Stimulated activated CD4-positive, alpha-beta T cell treated with anti-CD3 and anti-CD28 coated beads, Interleukin-15, amount 100 ng/mL, for 48 hours (primary cell): ENCODE measurements at regions not wholly inside any gene's neighbourhood (a gene's known extent, or its start where the extent isn't known, plus 50 kb on each side); places are given as distances from the start of the nearest gene placed in this dataset.

Experiments
- DNase-seq, 2 donors: peaks; one replicate each; pipeline ENCODE4 v3.0.0-alpha.2; 2020; ENCODE audit warnings: low read depth in 2 of 2

- DNase-seq: no peak
These were observed 157.1 kb upstream of the SESN3 start for GRCh38 chr11:95388086-95388485.

DNA sequence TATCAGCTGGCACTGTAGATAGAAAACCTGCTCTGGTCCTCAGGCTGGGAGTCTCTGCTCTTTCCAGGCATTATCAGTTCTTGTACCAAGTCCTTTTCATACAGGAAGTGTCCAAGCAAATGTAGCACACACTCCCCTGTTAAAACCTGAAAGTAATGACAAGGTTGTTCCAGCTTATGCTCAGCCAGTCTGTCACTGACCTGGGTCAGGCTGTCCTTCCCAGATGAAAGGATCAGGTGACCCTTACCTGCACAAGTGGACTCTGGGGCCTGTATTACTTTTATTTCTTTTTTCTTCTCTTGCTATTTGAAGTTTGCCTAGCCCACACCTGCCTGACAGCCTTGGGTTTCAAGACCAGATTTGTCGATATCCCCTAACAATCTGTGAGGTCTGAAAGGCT lies 156.3 kb upstream of the SESN3 start:
- no peak for DNase-seq

- no peak for DNase-seq
These were observed 154.6 kb upstream of the SESN3 start for GRCh38 chr11:95385577-95385976.

- no peak for DNase-seq
These were observed 148.5 kb upstream of the SESN3 start for GRCh38 chr11:95379479-95379878.

DNA sequence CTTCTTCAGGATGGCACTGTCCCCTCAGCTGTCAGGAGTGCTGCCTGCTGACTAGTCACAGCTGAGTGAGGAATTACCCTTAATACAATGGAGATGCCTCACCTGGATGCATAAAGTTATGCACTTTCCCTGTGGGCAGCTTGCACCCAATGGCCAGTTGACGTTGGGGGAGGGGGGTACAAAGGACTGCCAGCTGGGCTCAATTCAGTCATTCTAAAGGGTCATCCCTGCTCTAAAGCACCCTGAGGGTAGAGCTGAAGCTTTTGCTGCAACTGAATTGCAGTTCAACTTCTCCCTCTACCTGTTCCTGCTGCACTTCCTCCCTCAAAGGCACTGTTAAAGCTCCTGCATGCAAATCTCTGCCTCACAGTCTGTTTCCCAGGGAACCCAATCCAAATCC lies 147.8 kb upstream of the SESN3 start:
- DNase-seq: no peak

GRCh38 chr11:95378111-95378510 lies 147.1 kb upstream of the SESN3 start:
- no peak for DNase-seq

DNA sequence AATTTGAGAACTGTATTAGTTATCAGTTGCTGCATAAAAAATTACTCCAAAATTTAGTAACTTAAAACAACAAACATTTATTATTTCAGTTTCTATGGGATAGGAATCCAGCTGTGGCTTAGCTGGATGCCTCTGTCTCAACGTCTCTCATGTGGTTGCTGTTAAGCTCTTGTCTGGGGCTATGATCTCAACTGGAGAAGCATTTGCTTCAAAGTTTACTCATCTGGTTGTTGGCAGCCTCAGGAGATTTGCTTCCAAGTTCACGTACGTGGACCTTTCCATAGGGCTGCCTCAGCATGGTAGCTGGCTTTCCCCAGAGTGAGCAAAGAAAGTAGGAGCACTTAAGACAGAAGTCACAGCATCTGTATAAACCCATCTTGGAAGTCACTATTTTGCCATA lies 144.9 kb upstream of the SESN3 start:
- DNase-seq: no peak

GRCh38 chr11:95375451-95375850 lies 144.4 kb upstream of the SESN3 start:
- DNase-seq: no peak

DNA sequence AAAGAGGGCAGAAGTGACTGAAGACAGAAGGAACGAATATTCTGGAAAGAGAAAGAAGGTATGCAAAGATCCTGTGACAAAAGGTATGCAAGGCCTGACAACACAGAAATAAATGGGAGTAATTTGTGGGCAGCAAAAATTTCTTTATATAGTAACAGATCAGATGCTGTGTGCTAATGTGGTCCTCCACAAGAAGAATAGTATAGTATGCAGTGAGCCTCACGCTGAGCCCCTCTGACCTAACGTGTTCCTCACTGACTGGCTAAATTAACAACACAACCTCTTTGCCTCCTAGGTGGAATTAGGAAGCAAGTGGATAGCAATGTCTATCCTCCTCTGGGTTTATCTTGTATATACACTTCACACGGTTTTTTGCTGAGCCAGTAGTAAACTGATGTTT lies 143.1 kb upstream of the SESN3 start:
- no peak for DNase-seq

- no peak for DNase-seq
These were observed 142.2 kb upstream of the SESN3 start for GRCh38 chr11:95373241-95373640.

DNA sequence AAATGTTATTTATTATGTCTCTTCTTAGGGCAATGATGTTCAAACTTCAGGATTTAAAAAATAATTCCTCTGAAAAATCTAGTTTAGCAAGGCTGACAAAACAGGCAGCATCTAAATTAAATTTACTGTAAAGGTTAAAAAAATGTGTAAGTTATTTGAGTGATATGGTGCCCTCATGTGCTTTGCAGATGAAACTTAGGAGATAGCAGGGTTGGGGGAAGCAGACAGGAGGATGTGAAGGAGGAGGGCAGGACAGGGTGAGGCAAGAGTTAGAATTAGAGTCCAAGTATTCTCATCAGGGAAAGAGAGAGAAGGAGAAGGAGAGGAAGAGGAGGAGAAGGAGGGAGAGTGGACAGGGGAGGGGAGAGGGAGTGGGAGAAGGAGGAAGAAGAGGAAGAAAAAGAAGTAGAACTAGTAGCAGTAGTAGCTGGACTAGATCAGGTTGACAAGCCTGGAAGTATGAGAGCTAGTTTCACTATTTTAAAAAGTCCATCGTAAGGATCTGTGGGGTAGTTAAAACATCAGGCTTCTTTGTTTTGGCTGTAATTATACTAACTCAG lies 141.2 kb upstream of the SESN3 start:
- no peak for DNase-seq

DNA sequence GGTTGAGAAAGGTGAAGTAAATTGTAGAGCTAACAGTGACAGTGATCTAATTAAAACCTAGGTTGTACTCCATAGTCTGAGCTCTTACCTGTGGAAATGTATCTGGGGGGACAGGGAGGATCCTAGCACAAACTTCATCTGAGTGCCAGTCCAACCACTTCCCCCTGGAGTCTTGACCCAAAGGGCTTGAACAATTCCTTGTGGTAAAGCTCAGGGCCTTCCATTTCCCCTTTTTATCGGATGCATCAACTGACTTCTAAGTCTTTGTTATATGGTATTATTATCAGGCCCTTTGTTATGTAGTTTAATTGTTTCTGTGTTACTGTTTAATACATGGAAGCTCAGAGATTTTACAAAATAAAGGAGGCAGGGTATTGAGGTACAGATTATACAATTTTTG lies 140.2 kb upstream of the SESN3 start:
- no peak for DNase-seq

DNA sequence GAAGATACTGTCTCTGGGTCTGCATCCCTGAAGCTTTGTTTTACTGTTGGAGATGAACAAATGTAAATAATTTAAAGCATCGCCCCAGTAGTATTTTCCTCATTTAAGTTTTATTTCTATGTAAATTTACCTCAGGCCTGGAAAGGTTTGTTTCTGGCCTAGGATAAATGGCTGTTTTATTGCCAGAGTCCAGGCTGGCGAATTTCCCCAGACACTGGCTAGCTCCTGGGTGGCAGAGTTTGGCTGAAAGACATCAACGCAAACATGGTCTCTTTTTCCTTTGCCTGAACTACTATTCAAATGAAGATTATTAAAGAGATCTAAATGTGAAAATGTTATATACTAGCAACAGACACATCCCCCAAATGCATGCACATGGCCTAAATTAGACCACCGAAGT lies 136.7 kb upstream of the SESN3 start:
- no peak for DNase-seq

GRCh38 chr11:95365348-95365747 lies 134.3 kb upstream of the SESN3 start:
- no peak for DNase-seq

DNA sequence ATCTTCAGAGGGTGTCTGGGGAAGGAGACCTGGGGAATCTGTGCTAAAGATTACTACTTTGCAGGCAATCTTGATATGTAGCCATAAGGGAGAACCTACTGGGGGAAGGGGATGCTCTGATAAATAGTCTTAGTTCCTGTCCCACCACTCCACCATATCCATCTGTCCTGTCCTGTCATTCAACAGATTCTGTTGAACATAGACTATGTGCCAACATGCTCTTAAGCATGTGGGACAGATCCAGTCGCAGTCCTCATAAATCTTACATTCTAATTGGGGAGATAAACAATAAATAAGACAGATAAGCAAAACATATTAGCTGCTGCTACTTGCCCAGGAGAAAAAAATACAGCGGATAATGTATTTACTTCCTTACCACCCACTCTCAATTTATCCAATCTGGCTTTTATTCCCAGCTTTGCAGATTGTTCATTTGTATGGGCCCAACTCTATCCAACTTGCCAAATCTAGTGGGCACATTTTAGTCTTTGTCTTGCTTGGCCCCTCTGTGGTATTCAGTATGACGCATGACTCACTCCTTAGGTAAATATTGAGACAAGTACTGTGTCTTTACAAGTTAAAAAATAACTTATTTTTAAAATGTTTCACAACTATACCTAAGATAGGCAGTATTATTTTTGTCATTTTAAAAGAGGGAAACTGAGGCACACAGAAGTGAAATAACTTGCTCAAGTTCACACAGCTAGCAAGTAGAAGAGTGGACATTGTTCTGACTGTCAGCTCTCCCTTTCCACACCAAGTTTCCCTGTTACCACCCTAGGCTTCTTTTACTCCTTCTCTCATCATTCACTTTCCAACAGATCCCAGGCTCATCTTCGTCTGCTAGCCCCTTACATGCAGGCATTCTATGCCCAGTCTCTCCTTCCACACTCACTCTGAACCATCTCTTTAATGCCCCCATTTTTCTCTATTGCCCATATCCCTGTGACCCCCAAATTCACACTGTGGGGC lies 133.6 kb upstream of the SESN3 start:
- DNase-seq: no peak

DNA sequence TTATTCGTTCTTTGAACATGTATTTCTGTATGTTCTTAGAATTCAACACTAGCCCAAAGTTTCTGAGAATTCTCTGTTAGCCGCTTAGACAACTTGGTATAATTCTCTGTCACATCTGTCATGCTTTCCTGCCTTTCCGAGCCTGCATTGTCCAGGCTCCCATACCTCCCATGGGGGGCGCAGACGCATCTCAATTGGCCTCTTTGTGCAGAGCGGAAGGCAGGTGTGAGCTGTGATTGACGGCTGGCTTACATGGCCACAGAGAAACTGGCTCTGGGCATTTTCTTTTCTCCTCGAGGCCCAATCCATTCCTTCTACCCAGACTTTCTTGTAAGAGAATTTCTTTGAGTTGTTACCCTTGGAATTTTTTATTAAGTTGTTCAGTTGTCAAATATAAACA lies 132.7 kb upstream of the SESN3 start:
- DNase-seq: no peak

DNA sequence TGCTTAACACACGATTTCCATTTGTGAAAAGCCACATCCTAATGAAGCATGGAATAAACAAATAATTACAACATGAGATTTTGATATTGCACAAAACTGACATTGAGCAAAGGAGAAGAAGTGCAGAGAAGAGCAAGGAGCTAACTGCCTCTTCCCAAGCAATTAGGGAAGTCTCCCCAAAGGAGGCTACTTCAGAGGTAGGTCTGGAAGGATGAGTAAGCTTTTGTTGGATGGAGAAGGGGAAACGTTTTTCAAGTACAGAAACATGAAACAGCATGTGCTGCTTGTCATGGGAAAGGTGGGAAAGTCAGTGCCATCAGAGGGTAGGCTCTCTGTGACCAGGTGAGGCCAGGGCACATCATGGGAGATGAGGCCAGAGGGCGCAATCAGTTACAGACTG lies 132.2 kb upstream of the SESN3 start:
- no peak for DNase-seq

DNA sequence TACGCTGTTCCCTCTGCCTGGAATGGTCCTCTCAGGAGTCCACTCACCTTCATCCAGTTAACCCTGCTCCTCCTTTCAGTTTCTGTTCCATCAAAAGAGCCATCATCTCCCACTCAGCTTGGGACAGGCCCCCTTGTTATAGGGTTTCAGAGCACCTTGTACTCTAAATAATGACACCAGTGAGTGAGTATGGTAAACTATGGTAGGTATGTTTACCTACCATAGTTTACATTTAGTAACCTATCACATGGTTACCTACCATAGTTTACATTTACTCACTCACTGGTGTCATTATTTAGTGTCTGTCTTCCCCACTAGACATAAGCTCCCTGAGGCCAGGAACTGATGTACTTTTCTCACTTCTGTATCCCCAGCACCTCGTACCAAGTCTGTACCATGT lies 130.2 kb upstream of the SESN3 start:
- no peak for DNase-seq

DNA sequence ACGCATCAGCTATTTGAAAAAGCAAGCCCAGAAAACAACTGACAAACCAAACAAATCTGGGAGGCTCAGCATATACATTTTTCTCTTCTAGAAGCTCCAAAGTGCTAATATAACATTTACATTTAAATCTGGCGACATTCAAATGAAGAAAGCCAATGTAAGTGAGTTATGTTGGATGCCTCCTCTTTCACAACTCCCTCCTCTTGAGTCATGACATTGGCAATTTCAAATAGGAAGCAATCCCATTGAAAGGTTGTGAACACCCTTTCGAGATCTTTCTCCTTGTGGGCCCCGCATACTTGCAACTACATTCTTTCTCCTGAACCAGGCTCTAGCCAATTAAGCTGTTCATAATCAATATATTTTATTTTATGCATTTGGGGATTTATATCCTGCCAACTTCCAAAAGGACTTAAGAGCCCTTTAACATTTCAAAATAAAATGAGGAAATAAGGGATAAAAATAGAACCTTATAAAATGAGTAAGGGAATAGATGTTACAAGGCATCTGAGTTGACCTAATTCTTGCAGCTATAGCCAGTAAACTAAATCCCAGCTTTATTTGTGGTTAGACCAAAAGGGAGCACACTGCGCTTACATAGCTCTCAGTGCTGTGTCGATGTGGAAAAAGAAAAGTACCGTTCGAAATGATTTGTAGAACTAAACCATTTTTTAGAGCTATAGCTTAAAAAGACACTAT lies 129.5 kb upstream of the SESN3 start:
- DNase-seq: no peak

- no peak for DNase-seq
These were observed 128.8 kb upstream of the SESN3 start for GRCh38 chr11:95359756-95360155.

DNA sequence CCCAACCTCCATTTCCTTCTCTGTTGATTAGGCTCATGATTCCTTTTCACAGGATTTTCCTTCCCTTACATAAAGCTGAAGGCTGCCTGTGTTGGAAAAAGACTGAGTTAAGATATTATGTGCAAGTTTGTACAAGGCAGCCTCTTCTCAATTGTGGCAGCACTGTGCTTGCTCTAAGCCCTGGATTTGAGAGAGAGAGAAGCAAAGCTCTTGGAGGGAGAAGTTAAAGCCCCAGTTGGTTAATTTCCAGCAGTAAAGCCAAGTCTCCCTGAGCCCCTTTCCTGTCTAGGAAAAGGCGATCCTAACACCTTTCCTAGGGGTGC lies 128.3 kb upstream of the SESN3 start:
- no peak for DNase-seq

DNA sequence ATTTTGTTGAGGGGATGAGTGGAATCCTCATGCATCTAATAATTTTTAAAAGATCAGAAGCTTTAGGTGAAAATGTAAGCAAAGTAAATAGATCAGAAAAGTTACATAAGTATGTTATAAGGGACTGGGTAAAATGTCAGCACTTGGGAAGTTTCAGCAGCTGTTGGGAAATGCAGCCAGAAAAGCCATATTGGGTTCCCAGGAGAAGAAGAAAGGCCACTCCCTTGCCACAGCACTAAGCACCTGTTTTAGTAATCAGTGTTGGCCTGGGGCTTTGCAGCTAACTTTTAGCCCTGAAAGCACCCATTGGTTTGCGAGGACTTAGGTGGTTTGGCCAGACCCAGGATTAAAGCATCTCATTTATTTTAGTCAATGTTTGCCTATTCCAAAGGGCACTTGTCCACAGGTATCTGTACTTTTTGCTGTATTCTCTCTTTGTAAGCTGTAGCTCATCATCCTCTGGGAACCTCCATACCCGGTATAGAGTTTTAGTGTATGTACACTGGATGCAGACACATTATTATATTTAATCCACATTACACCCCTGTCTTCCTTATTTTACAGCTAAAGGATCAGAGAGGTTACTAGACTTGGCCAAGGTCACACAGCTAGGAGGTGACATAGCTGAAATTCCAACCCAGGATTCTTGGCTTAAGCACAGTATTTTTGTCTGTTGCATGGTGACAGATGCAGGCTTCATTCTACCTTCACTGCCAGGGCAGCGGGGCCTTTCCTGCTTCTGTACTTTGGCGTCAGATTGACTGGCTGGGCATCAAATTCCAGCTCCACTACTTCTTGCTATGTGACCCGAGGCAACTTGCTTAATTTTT lies 127.7 kb upstream of the SESN3 start:
- DNase-seq: no peak
